HepG2 (cell line): ENCODE measurements at regions not wholly inside any gene's neighbourhood (a gene's known extent, or its start where the extent isn't known, plus 50 kb on each side); places are given as distances from the start of the nearest gene placed in this dataset.
"Not testable (repeated sequence)": the region's sequence is repeated elsewhere in the genome, so short reads cannot be mapped to it uniquely, and the experiment has no call there.

ENCODE experiments used
- ATAC-seq: fragments of 200-7000 bp; cut with Tn5 transposase; 3 replicates; pipeline ENCODE4 v1.9.1; 2020; ENCODE audit warnings: mild to moderate bottlenecking, moderate library complexity
- BruUV-seq: library from RNA; stranded (reverse); fragments of 400-500 nt; replicated peaks from 2 replicates; lab custom pipeline; 2021; lab: Mats Ljungman, UMichigan
- CTCF ChIA-PET: fragments of 300-600 bp; formaldehyde crosslinking; extraction: SDS; loops from one replicate; lab custom pipeline; 2021; ENCODE audit warnings: low total read pairs, inconsistent platforms, low intra/inter-chr PET ratio; lab: Yijun Ruan, JAX
- POLR2A ChIA-PET: fragments of 350-600 bp; sonication (Branson Sonifier 250); formaldehyde crosslinking; loops from one replicate; lab custom pipeline; 2020; ENCODE audit warnings: antibody characterized with exemption, inconsistent platforms; lab: Yijun Ruan, JAX
- DNase-seq: peaks from one replicate; pipeline ENCODE4 v3.0.0-alpha.2; 2015; ENCODE audit warnings: low spot score
- FAIRE-seq: peaks from 3 replicates; lab custom pipeline; 2011; peaks lifted over from hg19 to GRCh38; lab: Jason Lieb, UNC
- H2AFZ ChIP-seq: one replicate; pipeline ENCODE4 v1.6.1; 2011; ENCODE audit warnings: low read length, inconsistent platforms
- H3K27ac ChIP-seq: fragments of 300-600 bp; 3 replicates; pipeline ENCODE4 v1.8.0; 2011; ENCODE audit warnings: mixed run types, mild to moderate bottlenecking, mixed read lengths, low read length, inconsistent platforms; ENCODE audit not compliant: insufficient read depth; ENCODE audit errors: extremely low read length
- H3K27me3 ChIP-seq, 2 experiments: fragments of 200-600 bp in 1 of 2; 2 replicates in 1 of 2; 3 replicates in 1 of 2; pipeline versions ENCODE4 v1.6.0 to v1.8.0; 2011; ENCODE audit warnings: low read length in 2 of 2, mild to moderate bottlenecking in 2 of 2, moderate library complexity in 2 of 2, inconsistent platforms in 1 of 2; ENCODE audit not compliant: insufficient read depth in 2 of 2, control insufficient read depth in 1 of 2
- H3K36me3 ChIP-seq, 2 experiments: fragments of 200-600 bp in 1 of 2; replicated peaks in 1 of 2; 2 replicates in 1 of 2; 3 replicates in 1 of 2; pipeline versions ENCODE4 v1.5.1 to v1.8.0; 2011; ENCODE audit warnings: low read length in 2 of 2, inconsistent platforms in 1 of 2; ENCODE audit not compliant: insufficient read depth in 2 of 2, control insufficient read depth in 1 of 2
- H3K4me1 ChIP-seq: 2 replicates; pipeline ENCODE4 v1.5.1; 2012; ENCODE audit warnings: low read length, inconsistent platforms; ENCODE audit not compliant: insufficient read depth
- H3K4me2 ChIP-seq: 2 replicates; pipeline ENCODE4 v1.6.0; 2011; ENCODE audit warnings: low read depth, low read length, inconsistent platforms
- H3K4me3 ChIP-seq, 3 experiments: fragments of 200-600 bp in 1 of 3; sonication (generic), shearing (Covaris generic) in 1 of 3; replicated peaks in 1 of 3; 2 replicates each; pipeline ENCODE4 v1.5.1; 2011 to 2016; ENCODE audit warnings: low read length in 3 of 3, inconsistent platforms in 2 of 3, low read depth in 2 of 3, mild to moderate bottlenecking in 2 of 3, control low read depth in 1 of 3, mixed read lengths in 1 of 3; ENCODE audit not compliant: insufficient read depth in 1 of 3
- H3K79me2 ChIP-seq: one replicate; pipeline ENCODE4 v1.6.1; 2011; ENCODE audit warnings: low read length, inconsistent platforms; ENCODE audit not compliant: insufficient read depth
- H3K9ac ChIP-seq: 2 replicates; pipeline ENCODE4 v1.6.0; 2011; ENCODE audit warnings: mild to moderate bottlenecking, low read depth, low read length, inconsistent platforms; ENCODE audit not compliant: insufficient read depth
- H3K9me3 ChIP-seq: 2 replicates; pipeline ENCODE4 v1.5.1; 2012; ENCODE audit warnings: mild to moderate bottlenecking, low read length
- H4K20me1 ChIP-seq: 2 replicates; pipeline ENCODE4 v1.6.0; 2011; ENCODE audit warnings: inconsistent platforms, mild to moderate bottlenecking, low read length, moderate library complexity; ENCODE audit not compliant: insufficient read depth
- CBX1 ChIP-seq: IDR thresholded peaks from one replicate; pipeline ENCODE4 v1.6.1; 2016; ENCODE audit warnings: antibody characterized with exemption, low read depth
- ERF ChIP-seq: IDR thresholded peaks from 2 replicates; pipeline ENCODE4 v1.6.1; 2018; ENCODE audit warnings: missing biosample characterization, missing genetic modification reagents
- KDM2A ChIP-seq: sonication (generic); formaldehyde crosslinking; IDR thresholded peaks from 2 replicates; pipeline ENCODE4 v1.4.0; 2020; ENCODE audit warnings: low read depth, missing genetic modification reagents, borderline replicate concordance
- MIER2 ChIP-seq: IDR thresholded peaks from 2 replicates; pipeline ENCODE4 v1.6.1; 2016; ENCODE audit warnings: missing biosample characterization, missing genetic modification reagents
- NFIC ChIP-seq: IDR thresholded peaks from 2 replicates; pipeline ENCODE4 v1.6.1; 2012; ENCODE audit warnings: mild to moderate bottlenecking, low read length, inconsistent platforms
- PRDM4 ChIP-seq: sonication (generic); formaldehyde crosslinking; IDR thresholded peaks from 2 replicates; pipeline ENCODE4 v1.9.0; 2021; ENCODE audit warnings: missing genetic modification reagents, borderline replicate concordance
- REXO4 ChIP-seq: sonication (generic); formaldehyde crosslinking; IDR thresholded peaks from 2 replicates; pipeline ENCODE4 v1.8.0; 2022; ENCODE audit warnings: missing genetic modification reagents, mild to moderate bottlenecking, borderline replicate concordance
- ZNF180 ChIP-seq: sonication (generic); formaldehyde crosslinking; IDR thresholded peaks from 2 replicates; pipeline ENCODE4 v1.4.0; 2020; ENCODE audit warnings: low read depth, missing genetic modification reagents, borderline replicate concordance
- ZNF724P ChIP-seq: sonication (generic); formaldehyde crosslinking; IDR thresholded peaks from 2 replicates; pipeline ENCODE4 v1.8.0; 2022; ENCODE audit warnings: missing genetic modification reagents, borderline replicate concordance
- ZNF891 ChIP-seq: sonication (generic); formaldehyde crosslinking; IDR thresholded peaks from 2 replicates; pipeline ENCODE4 v1.5.0; 2020; ENCODE audit warnings: mild to moderate bottlenecking, missing genetic modification reagents
- ZSCAN20 ChIP-seq: sonication (generic); formaldehyde crosslinking; IDR thresholded peaks from 2 replicates; pipeline ENCODE4 v1.4.0; 2020; ENCODE audit warnings: missing genetic modification reagents, mild to moderate bottlenecking, borderline replicate concordance
- WGBS: methylation state at CpG from one replicate; pipeline ENCODE4 v1.1.6; 2017; ENCODE audit warnings: low lambda C conversion rate; 5-methylcytosine and 5-hydroxymethylcytosine counted together
- in situ Hi-C: cut with HindIII; loops from 2 replicates; pipeline ENCODE4 v1.10.0; 2017; ENCODE audit warnings: low pct_unique_long_range_greater_than_20kb; ENCODE audit not compliant: extremely low pct_ligation_motif_present
- intact Hi-C: fragments of 100-400 bp; cut with micrococcal nuclease; formaldehyde crosslinking; loops from one replicate; pipeline ENCODE4 v1.10.0; 2022; ENCODE audit not compliant: unreplicated experiment
- TF ChIP-seq, protein P1 (sequence below): sonication (generic); formaldehyde crosslinking; IDR thresholded peaks from 2 replicates; pipeline ENCODE4 v1.5.0; 2020; ENCODE audit warnings: missing genetic modification reagents
- TF ChIP-seq, protein P2 (sequence below): sonication (generic); formaldehyde crosslinking; IDR thresholded peaks from 2 replicates; pipeline ENCODE4 v1.4.0; 2020; ENCODE audit warnings: mild to moderate bottlenecking, missing genetic modification reagents
- TF ChIP-seq, protein P3 (sequence below), 2 experiments: fragments of 450-650 bp in 1 of 2; sonication (generic) in 1 of 2; formaldehyde crosslinking; IDR thresholded peaks; 2 replicates each; pipeline versions ENCODE4 v1.5.0 to v1.8.0; 2020 to 2022; ENCODE audit warnings: mild to moderate bottlenecking in 1 of 2, missing genetic modification reagents in 1 of 2

DNA sequence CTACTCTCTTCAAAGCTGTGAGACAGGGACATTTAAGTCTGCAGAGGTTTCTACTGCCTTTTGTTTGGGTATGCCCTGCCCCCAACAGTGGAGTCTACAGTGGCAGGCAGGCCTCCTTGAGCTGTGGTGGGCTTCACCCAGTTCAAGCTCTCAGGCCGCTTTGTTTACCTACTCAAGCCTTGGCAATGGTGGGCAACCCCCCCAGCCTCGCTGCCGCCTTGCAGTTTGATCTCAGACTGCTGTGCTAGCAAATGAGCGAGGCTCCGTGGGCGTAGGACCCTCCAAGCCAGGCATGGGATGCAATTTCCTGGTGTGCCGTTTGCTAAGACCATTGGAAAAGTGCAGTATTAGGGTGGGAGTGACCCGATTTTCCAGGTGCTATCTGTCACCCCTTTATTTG is 310.5 kb upstream of the CFAP20DC start:
- H3K4me3 ChIP-seq, H3K36me3 ChIP-seq, H3K9me3 ChIP-seq, DNase-seq, H3K27me3 ChIP-seq, BruUV-seq, H3K4me1 ChIP-seq, H3K4me2 ChIP-seq, in situ Hi-C loops, POLR2A ChIA-PET, H3K27ac ChIP-seq, H3K9ac ChIP-seq, H4K20me1 ChIP-seq, ATAC-seq, H2AFZ ChIP-seq, FAIRE-seq, CTCF ChIA-PET, H3K79me2 ChIP-seq, intact Hi-C loops: not testable (repeated sequence)
- 0% methylated on average over 4 of the region's 8 CpGs for WGBS

DNA sequence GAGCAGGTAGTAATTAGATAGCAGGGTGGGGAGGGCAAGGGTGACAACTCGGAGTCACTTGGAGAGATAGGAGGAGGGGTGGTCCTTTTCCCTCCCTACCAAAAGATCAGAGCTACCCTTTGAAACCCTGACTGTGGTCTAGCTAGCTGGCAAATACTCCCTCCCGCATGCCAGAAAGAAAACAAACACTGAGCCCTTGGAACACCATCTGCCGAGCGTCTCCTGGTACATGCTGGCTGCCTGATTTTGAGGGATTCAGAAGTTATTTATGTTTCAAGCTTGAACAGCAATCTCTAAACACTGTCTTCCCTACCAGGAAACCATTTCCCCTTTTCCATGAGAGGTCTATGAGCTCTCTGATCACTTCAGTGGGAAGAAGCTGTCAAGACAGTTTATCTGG is 291.6 kb upstream of the CFAP20DC start:
- ATAC-seq (no peak), DNase-seq (no peak), FAIRE-seq (no peak)
- no peak overlapping the region for H3K9ac ChIP-seq
- H3K27ac ChIP-seq = no peak overlapping the region
- POLR2A ChIA-PET = no interaction called here
- no peaks in the 10 kb centered on the region for H4K20me1 ChIP-seq
- H3K4me2 ChIP-seq = no peak overlapping the region
- H3K4me1 ChIP-seq = peaks cover 17% of the 10 kb centered on the region
- WGBS = 3% methylated on average over 4 of the region's 4 CpGs
- no peak overlapping the region for H3K4me3 ChIP-seq
- no peaks in the 10 kb centered on the region for H3K79me2 ChIP-seq
- H3K27me3 ChIP-seq = no peaks in the 10 kb centered on the region
- H2AFZ ChIP-seq = no peak overlapping the region
- no peaks in the 10 kb centered on the region for H3K9me3 ChIP-seq
- in situ Hi-C loops (no loop called here), intact Hi-C loops (no loop called here)
- CTCF ChIA-PET = no interaction called here
- no TSS peak for BruUV-seq
- H3K36me3 ChIP-seq = no peaks in the 10 kb centered on the region
- TF ChIP-seq, protein P1, sequence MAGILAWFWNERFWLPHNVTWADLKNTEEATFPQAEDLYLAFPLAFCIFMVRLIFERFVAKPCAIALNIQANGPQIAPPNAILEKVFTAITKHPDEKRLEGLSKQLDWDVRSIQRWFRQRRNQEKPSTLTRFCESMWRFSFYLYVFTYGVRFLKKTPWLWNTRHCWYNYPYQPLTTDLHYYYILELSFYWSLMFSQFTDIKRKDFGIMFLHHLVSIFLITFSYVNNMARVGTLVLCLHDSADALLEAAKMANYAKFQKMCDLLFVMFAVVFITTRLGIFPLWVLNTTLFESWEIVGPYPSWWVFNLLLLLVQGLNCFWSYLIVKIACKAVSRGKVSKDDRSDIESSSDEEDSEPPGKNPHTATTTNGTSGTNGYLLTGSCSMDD (CRISPR knock-in tag) = no peak
- TF ChIP-seq ZNF724P (CRISPR knock-in tag) = no peak
- TF ChIP-seq REXO4 (CRISPR knock-in tag) = no peak
- TF ChIP-seq CBX1 = no peak
- TF ChIP-seq NFIC = no peak
- TF ChIP-seq, protein P2, sequence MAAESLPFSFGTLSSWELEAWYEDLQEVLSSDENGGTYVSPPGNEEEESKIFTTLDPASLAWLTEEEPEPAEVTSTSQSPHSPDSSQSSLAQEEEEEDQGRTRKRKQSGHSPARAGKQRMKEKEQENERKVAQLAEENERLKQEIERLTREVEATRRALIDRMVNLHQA = no peak
- TF ChIP-seq ZNF891 (CRISPR knock-in tag) = no peak
- TF ChIP-seq, protein P3, sequence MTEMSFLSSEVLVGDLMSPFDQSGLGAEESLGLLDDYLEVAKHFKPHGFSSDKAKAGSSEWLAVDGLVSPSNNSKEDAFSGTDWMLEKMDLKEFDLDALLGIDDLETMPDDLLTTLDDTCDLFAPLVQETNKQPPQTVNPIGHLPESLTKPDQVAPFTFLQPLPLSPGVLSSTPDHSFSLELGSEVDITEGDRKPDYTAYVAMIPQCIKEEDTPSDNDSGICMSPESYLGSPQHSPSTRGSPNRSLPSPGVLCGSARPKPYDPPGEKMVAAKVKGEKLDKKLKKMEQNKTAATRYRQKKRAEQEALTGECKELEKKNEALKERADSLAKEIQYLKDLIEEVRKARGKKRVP (CRISPR knock-in tag; IDR thresholded peaks at IDR 0.05) = no peak
- TF ChIP-seq ZNF180 (CRISPR knock-in tag) = no peak
- TF ChIP-seq ZSCAN20 (CRISPR knock-in tag) = no peak
- no peak for TF ChIP-seq KDM2A
- TF ChIP-seq MIER2 (CRISPR knock-in tag) = no peak
- no peak for TF ChIP-seq PRDM4
- no peak for TF ChIP-seq ERF
